ENCODE measurements at regions not wholly inside any gene's neighbourhood (a gene's known extent, or its start where the extent isn't known, plus 50 kb on each side); places are given as distances from the start of the nearest gene placed in this dataset.

DNA sequence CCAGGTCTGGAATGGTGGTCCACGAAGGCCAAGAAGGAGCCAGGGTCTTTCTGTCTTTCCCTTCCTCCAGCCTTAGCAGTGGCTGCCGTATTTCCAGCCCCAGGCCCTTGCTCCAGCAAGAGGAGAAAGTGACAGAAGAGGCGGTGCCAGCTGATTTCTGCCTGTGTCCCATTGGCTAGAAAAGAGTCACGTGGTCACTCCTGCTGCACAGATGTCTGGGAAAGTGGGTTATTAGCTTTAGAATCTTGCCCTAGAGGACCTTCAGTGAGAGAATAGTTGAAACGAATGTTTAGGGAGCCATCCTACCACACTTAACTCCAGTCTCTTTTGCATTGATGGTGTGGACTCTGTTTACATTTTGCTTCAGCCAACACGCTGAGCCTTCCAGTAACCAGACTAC, 99.3 kb upstream of the BCOR start:
- H3K4me3 ChIP-seq (ENCODE audit: low read depth, low read length): no peak overlapping the region
- DNase-seq (ENCODE audit: low read depth): no peak
- TF ChIP-seq, protein P1, sequence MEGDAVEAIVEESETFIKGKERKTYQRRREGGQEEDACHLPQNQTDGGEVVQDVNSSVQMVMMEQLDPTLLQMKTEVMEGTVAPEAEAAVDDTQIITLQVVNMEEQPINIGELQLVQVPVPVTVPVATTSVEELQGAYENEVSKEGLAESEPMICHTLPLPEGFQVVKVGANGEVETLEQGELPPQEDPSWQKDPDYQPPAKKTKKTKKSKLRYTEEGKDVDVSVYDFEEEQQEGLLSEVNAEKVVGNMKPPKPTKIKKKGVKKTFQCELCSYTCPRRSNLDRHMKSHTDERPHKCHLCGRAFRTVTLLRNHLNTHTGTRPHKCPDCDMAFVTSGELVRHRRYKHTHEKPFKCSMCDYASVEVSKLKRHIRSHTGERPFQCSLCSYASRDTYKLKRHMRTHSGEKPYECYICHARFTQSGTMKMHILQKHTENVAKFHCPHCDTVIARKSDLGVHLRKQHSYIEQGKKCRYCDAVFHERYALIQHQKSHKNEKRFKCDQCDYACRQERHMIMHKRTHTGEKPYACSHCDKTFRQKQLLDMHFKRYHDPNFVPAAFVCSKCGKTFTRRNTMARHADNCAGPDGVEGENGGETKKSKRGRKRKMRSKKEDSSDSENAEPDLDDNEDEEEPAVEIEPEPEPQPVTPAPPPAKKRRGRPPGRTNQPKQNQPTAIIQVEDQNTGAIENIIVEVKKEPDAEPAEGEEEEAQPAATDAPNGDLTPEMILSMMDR (conservative IDR thresholded peaks at IDR 0.05; ENCODE audit: low read depth, low read length): no peak

DNA sequence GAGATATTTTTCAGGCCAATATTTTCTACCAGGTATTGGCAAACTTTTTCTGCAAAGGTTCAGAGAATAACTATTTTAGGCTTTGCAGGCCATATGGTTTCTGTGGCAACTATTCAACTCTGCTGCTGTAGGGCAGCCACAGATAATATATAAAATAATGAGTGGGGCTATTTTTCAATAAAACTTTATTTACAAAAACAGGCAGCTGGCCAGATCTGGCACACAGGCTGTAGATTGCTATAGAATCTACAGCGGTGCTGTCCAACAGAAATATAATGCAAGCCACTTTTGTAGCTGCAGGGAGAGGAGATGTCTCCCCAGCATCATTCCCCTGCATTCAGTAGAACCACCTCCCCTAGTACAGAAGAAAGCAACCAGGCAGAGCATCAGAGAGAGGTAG, 97.6 kb upstream of the BCOR start:
- H3K4me3 ChIP-seq (ENCODE audit: low read depth, low read length): no peak overlapping the region
- TF ChIP-seq, protein P1 (conservative IDR thresholded peaks at IDR 0.05; ENCODE audit: low read depth, low read length): no peak
- no peak for DNase-seq (ENCODE audit: low read depth)

DNA sequence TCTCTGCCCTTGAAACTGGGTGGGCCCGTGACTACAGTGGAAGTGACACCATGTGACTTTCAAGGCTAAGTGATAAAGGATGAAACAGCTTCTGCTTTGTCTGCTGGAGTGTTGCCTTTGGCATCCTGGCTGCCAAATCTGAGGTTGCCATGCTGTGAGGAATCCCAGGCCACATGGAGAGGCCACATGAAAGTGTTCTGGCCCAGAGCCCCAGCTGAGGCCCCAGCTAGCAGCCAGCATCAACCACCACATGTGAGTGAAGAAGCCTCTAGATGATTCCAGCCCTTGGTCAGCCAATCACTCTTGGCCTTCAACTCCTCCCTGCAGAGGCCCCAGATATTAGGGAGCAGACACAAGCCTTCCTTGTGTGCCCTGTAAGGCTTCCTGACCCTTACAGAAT, 94.4 kb upstream of the BCOR start:
- no peak for DNase-seq (ENCODE audit: low read depth)
- H3K4me3 ChIP-seq (ENCODE audit: low read depth, low read length): no peak overlapping the region
- TF ChIP-seq, protein P1 (conservative IDR thresholded peaks at IDR 0.05; ENCODE audit: low read depth, low read length): no peak

DNA sequence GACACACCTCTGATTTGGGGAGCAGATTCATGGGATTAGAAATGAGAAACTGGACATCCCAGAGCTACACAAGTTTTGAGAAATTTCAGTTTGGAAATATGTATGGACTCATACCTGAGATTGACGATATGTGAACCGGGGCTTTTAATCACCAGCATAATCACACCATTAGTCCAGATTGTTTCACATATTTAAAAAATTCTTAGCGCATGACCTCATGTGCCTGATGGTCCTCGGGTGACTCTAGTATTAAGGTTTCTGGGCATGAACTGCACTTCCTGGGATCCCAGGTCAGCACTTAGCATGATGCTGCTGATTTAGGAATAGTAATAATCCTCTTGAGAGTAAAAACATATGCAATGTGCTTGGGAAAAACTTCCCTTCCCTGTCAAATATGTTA, 91.9 kb upstream of the BCOR start:
- TF ChIP-seq, protein P1 (conservative IDR thresholded peaks at IDR 0.05; ENCODE audit: low read depth, low read length): no peak
- DNase-seq (ENCODE audit: low read depth): no peak
- H3K4me3 ChIP-seq (ENCODE audit: low read depth, low read length): no peak overlapping the region

DNA sequence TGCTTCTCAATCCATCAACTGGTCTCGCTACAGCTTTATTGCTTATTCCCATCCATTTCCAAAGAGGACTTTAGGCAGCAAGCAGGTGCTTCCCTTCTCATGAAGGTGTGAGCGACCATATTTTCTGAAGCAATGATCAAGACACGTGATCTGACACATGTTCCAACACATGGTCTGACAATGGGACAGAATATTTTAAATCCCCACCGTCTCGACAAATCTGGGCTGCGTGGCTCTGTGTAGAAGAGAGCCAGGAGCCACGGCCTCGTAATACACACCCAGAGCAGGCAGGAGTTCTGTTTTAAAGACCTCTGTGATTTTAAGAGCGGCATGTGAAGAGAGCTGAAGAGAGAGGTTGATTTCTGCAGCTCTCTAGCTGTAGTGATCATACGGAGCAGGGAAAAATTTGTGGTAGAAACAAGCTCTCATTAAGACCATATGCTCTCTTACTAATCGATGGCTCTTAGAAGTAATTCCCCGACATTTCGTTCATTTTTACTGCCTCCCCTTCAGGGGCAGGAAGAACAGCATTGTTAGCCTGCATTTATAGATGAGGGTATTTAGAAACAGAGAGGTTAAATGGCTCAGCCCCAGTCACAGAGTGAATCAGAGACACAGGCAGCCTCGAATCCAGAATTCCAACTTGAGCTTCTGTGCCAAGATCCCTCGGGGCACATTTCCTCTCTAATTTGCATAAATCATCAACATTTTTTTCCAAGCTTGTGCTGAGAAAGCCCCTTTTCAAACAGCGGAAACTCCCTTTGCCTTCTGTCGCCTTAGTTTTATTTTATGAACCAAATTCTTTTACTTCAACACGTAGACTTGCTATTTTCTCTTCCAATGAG, 91.0 kb upstream of the BCOR start:
- no peak overlapping the region for H3K4me3 ChIP-seq (ENCODE audit: low read depth, low read length)
- peak; percentile 17 for DNase-seq (ENCODE audit: low read depth)
- TF ChIP-seq, protein P1 (conservative IDR thresholded peaks at IDR 0.05; ENCODE audit: low read depth, low read length): no peak

DNA sequence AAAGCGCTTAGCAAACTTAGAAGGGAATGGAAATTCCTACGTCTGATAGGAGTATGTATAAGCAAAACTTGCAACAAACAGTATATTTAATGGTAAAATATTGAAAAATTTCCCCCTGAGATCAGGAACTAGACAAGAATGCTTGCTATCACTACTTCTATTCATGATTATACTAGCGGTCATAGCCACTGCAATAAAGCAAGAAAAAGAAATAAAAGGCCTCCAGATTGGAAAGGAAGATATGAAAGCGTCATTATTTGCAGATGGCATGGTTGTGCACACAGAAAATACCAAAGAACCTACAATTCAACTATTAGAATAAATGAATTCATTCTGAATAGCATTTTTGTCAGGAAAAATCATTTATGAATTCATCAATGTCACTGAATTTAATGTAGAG, 87.2 kb upstream of the BCOR start:
- H3K4me3 ChIP-seq (ENCODE audit: low read depth, low read length): no peak overlapping the region
- no peak for DNase-seq (ENCODE audit: low read depth)

More for the DNA sequence above, 87.2 kb upstream of the BCOR start:
- TF ChIP-seq, protein P1 (conservative IDR thresholded peaks at IDR 0.05; ENCODE audit: low read depth, low read length): no peak
